GM12801 (cell line): ENCODE measurements at regions not wholly inside any gene's neighbourhood (a gene's known extent, or its start where the extent isn't known, plus 50 kb on each side); places are given as distances from the start of the nearest gene placed in this dataset.

Experiments used
- TF ChIP-seq, protein P1 (sequence below): IDR thresholded peaks from one replicate; pipeline ENCODE4 v1.5.1; 2011; ENCODE audit warnings: control low read depth; ENCODE audit not compliant: insufficient read length; ENCODE audit errors: extremely low read depth

DNA sequence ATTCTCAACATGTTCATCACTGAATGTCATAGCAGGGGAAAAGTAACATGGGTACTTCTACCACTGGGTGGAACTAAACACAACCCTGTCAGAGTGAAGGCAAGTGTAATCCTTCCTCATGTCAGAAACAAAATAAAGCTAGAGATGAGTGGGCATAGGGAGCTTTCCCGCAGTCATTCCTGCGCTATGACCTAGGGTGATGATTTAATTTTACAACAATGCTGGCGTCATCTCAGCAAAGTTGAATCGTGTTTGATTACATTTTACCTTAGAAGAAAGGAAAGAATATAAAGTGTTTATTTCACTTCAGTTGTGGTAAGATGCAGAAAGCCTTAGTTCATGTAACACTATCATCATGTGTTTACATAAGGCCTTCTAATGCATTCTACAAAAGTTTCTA, 355.6 kb downstream of the METTL15 start:
- TF ChIP-seq, protein P1, sequence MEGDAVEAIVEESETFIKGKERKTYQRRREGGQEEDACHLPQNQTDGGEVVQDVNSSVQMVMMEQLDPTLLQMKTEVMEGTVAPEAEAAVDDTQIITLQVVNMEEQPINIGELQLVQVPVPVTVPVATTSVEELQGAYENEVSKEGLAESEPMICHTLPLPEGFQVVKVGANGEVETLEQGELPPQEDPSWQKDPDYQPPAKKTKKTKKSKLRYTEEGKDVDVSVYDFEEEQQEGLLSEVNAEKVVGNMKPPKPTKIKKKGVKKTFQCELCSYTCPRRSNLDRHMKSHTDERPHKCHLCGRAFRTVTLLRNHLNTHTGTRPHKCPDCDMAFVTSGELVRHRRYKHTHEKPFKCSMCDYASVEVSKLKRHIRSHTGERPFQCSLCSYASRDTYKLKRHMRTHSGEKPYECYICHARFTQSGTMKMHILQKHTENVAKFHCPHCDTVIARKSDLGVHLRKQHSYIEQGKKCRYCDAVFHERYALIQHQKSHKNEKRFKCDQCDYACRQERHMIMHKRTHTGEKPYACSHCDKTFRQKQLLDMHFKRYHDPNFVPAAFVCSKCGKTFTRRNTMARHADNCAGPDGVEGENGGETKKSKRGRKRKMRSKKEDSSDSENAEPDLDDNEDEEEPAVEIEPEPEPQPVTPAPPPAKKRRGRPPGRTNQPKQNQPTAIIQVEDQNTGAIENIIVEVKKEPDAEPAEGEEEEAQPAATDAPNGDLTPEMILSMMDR, result no peak

DNA sequence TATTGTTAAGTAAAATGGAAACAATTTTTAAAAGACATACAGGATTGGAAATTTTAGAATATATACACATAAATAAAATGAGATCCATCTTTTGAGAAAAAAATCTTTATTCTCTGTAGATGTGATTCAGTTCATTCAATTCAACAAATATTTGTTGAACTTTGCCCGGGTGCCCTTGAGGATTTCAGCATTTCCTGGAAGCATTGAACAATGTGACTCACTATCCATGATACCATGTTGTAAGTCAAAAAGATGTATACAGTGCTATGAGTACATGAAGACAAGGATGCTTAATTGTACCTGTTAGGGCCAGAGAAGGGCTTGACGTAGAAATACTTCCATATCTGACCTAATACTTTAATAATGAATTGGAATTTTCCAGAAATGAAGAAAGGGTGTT, 353.7 kb downstream of the METTL15 start:
- TF ChIP-seq, protein P1, result no peak

DNA sequence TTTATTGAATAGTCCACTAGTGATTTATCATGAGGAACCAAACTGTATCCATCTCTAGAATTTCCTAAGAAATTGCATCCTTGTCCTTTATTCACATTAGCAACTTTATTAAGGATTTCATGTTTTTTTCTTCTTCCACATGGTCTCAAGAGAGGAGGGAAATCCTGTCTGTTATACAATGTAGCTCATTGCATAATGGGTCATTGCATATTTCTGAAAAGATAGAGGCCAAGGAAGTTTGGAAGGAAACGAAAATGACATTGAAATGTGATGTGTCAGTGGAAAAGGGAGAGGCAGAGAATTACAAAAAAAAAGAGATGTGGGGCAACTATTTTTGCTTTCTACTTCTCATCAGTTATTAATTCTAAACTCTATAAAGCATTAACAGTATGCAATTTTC, 353.1 kb downstream of the METTL15 start:
- TF ChIP-seq, protein P1, result no peak

DNA sequence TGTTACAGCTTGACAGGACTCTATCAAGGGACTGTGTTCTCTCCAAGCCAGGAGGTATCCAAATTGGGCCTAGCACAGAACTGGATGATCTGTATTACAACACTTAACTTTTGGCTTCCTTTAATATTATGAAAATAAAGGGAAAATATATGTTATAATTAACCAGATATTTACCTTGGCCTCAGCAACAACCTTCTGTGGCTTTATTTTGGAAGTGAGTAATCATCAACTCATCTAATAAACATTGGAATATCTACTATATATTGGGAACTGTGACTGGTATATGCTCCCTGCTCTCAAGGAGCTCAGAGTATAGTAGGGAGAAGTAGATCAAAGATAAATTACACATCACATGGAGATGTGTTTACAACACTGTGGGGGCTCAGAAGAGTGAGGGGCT, 352.2 kb downstream of the METTL15 start:
- TF ChIP-seq, protein P1, result no peak

DNA sequence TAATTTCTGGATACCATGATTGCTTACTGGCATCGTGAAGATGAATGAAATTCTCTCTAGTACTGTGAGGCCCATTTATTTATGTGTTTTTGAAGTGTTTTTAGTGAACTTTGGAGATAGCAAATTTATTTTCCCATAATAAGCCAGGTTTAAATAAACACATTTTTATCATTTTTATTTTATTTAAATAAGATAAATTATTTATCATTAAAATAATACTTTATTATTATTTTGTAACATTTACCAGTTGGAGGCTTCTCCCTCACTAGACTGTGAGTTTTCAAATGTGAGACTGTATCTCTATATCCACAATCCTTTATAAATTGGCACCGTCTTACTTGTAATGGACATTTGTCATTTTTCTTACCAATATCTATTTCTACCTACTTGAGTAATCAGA, 351.7 kb downstream of the METTL15 start:
- TF ChIP-seq, protein P1, result no peak

DNA sequence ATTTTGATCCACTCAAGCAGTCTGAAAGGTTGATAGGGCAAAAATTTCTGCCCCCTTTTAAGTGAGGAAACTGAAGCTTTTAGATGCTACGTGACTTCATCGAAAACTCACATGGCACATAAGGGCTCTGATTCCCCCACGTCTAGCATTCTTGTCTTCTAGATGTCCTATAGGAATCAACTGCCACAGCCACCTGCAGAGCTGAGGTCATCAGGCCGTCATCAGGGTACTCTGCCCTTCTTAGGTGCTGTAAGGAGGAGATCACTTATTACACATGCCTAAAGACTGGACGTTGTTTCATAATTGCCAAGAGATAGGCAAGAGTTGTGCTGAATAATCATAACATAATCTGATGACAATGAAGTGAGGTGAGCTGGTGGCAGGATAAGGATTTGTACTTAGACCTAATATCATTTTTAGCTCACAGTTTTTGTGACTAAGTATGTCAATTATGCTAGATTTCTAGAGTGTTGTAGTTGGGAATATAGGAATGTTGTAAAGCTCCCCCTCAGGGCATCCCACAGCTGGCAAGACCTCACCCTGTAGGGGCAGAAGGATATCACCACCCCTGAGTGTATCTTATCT, 349.4 kb downstream of the METTL15 start:
- TF ChIP-seq, protein P1, result no peak

DNA sequence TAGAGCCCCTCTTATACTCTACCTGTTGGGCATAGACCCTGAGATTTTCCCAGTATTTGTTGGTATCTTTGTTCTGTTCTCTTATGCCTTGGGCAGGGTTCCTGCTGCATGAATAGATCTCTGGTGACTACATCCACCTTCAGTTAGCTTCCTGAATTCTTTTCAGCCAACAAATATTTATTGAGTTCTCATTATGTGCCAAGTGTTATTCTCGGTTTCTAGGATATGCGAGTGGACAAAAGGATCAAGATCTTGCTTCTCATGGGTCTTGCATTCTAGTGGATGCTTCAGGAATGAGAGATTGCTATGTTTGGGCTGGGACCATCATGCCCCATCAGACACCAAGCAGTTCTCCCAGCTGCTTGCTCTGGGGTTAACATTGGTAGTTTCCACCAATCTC, 340.0 kb downstream of the METTL15 start:
- TF ChIP-seq, protein P1, result no peak
